Fibroblast of lung (primary cell): ENCODE measurements at regions not wholly inside any gene's neighbourhood (a gene's known extent, or its start where the extent isn't known, plus 50 kb on each side); places are given as distances from the start of the nearest gene placed in this dataset.

Source experiments
- EZH2 ChIP-seq: IDR thresholded peaks from 2 replicates; pipeline ENCODE4 v1.5.1; 2012; ENCODE audit warnings: low read length, control low read depth, mild to moderate bottlenecking; ENCODE audit errors: missing control alignments
- TF ChIP-seq, protein P1 (sequence below), 2 donors: IDR thresholded peaks in 1 of 2; conservative IDR thresholded peaks in 1 of 2; 1 replicate in 1 of 2; 2 replicates in 1 of 2; pipeline ENCODE4 v1.5.1; 2011 to 2012; ENCODE audit warnings: low read length in 2 of 2, control low read depth in 1 of 2, inconsistent platforms in 1 of 2, low read depth in 1 of 2, mild to moderate bottlenecking in 1 of 2

- TF ChIP-seq, protein P1, sequence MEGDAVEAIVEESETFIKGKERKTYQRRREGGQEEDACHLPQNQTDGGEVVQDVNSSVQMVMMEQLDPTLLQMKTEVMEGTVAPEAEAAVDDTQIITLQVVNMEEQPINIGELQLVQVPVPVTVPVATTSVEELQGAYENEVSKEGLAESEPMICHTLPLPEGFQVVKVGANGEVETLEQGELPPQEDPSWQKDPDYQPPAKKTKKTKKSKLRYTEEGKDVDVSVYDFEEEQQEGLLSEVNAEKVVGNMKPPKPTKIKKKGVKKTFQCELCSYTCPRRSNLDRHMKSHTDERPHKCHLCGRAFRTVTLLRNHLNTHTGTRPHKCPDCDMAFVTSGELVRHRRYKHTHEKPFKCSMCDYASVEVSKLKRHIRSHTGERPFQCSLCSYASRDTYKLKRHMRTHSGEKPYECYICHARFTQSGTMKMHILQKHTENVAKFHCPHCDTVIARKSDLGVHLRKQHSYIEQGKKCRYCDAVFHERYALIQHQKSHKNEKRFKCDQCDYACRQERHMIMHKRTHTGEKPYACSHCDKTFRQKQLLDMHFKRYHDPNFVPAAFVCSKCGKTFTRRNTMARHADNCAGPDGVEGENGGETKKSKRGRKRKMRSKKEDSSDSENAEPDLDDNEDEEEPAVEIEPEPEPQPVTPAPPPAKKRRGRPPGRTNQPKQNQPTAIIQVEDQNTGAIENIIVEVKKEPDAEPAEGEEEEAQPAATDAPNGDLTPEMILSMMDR (conservative IDR thresholded peaks at IDR 0.05 in 1 of 2, IDR thresholded peaks at IDR 0.05 in 1 of 2; ENCODE audit: low read depth in 1 of 2, low read length in 2 of 2), result no peak
- no peak for TF ChIP-seq EZH2
These were observed 118.7 kb downstream of the MID1IP1 start for GRCh38 chrX:38919853-38920528.
